Fibroblast of the aortic adventitia (primary cell): ENCODE measurements at regions not wholly inside any gene's neighbourhood (a gene's known extent, or its start where the extent isn't known, plus 50 kb on each side); places are given as distances from the start of the nearest gene placed in this dataset.

ENCODE experiments used
- DNase-seq: peaks from one replicate; pipeline ENCODE4 v3.0.0-alpha.2; 2010; ENCODE audit warnings: low read depth
- H3K4me3 ChIP-seq: 2 replicates; pipeline ENCODE4 v1.5.1; 2011; ENCODE audit warnings: low read depth, mild to moderate bottlenecking, control low read depth, low read length, moderate library complexity
- TF ChIP-seq, protein P1 (sequence below): IDR thresholded peaks from 2 replicates; pipeline ENCODE4 v1.5.1; 2011; ENCODE audit warnings: mild to moderate bottlenecking, low read length, control low read depth, inconsistent platforms; ENCODE audit not compliant: insufficient read depth

DNA sequence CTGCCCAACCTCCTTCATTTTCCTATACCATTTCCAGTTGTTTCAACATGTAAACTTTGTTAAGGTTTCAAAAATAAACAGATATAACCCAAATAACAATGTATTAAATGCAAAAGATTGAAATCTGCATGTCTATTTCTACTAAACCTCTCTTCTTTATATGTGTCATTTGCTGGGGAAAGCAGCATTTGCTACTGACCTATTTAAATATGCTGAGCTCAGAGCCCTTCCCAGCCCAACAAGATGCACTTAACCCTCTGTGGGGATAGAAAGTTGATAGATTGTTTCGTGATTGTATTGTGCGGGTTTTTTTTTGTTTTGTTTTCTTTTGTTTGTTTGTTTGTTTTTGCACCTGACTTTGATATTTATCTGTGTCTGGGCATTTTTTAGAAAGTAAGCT lies 139.5 kb downstream of the UCHL1 start:
- DNase-seq, result no peak
- TF ChIP-seq, protein P1, sequence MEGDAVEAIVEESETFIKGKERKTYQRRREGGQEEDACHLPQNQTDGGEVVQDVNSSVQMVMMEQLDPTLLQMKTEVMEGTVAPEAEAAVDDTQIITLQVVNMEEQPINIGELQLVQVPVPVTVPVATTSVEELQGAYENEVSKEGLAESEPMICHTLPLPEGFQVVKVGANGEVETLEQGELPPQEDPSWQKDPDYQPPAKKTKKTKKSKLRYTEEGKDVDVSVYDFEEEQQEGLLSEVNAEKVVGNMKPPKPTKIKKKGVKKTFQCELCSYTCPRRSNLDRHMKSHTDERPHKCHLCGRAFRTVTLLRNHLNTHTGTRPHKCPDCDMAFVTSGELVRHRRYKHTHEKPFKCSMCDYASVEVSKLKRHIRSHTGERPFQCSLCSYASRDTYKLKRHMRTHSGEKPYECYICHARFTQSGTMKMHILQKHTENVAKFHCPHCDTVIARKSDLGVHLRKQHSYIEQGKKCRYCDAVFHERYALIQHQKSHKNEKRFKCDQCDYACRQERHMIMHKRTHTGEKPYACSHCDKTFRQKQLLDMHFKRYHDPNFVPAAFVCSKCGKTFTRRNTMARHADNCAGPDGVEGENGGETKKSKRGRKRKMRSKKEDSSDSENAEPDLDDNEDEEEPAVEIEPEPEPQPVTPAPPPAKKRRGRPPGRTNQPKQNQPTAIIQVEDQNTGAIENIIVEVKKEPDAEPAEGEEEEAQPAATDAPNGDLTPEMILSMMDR, result no peak
- no peak overlapping the region for H3K4me3 ChIP-seq

DNA sequence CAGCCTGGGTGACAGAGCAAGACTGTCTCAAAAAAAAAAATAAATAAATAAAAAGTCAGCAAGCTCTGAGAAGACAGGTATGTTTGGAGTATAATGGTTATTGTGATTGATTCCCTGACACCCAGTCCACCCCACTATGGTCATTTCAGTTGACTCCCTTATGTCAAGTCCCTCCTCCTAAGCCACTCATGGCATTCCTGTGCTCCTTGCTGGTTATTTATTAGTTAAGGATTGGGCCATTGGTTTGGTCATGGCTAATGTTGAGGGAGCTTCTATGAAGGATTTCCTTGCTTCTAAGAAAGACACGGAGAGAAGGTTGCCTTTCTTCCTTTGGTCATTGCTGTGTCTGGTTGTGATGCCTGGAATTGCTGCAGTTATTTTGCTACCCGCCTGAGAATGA lies 140.1 kb downstream of the UCHL1 start:
- TF ChIP-seq, protein P1, result no peak
- no peak overlapping the region for H3K4me3 ChIP-seq
- DNase-seq, result no peak

DNA sequence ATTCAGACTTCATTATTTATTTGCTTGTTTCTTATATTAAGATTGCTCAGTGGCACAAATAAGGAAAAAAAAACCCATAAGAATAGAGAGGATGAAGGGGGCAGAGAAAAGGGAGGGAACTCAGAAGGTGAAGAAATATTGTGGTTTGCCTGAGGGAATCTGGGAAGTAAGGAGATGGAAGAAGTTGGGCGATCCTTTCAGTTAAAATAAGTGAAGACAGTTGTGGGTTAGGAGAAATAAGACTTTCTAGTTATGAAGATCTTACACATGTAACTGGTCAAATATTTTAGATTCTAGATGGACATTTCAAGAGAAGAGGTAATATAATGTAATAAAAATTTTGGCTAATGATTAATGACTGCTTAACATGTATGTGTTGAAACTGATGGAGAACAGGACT lies 138.7 kb upstream of the LIMCH1 start:
- no peak for DNase-seq
- no peak overlapping the region for H3K4me3 ChIP-seq
- TF ChIP-seq, protein P1, result no peak

DNA sequence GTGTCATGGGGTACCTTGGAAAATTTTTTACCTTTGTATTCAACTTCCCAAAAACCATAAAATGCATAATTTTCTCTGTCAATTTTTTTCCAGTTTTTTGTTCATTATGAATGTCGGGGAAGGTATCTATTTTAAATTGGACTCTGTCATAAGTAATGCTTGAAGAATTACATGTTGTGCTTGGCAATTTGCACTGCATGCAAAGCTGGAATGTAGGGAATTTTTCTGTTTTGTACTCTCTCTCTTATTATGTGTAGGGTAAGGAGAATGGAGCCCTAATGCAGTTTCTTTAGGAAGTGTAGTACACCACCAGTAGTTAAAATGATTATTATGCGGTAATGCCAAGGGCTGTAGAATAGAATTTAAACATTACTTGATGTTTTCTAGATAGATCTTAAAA lies 137.7 kb upstream of the LIMCH1 start:
- no peak overlapping the region for H3K4me3 ChIP-seq
- peak; percentile 36 for DNase-seq
- TF ChIP-seq, protein P1, result no peak

DNA sequence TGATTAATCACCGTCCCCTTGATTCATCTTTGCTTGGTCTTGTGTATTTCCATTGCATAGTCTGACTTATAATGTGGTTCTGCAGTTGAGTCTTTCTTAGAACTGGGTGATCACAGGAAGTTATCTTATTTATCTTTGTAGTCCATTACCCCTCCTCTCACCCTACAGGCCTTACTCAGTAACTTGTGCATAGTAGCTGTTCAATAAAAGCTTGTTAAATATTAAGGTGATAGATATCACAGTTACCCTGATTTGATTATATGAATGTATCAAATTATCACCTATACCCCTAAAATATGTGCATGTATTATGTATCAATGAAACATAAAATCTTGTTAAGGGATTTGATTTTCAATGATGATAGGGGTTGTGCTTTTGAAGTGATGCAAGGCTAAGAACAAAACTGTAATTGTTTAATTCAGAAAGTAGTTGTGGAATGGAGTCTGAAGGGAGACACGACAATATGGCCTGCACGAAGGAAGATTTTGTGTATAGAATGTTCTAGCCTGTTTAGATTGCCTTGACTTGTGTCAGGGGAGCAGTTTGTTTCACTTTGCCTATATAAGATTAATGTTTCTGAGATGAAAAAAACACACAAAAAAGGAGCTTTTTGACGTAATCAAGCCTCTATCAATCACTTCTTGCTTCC lies 132.4 kb upstream of the LIMCH1 start:
- TF ChIP-seq, protein P1, result no peak

DNA sequence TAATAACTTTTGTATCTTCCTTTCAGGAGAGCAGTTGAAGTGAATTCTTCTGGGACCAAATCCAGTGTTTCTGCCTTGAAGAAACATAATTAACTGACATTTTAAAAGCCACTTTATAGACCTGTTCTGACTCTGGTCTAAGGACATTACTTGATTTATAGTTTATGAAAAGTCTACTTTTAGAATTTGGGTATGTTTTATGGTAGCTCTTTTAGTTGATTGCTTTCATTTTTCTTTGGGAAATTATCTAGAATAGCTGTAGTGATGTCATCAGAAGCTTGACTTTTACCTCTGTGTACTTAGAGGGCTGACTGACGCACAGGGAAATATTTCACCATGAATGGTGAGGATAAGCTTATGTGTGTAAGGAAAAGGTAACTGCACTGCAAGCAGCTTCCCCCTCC lies 131.8 kb upstream of the LIMCH1 start:
- no peak for DNase-seq
- H3K4me3 ChIP-seq, result no peak overlapping the region
- TF ChIP-seq, protein P1, result no peak

More for the DNA sequence above, 132.4 kb upstream of the LIMCH1 start:
- H3K4me3 ChIP-seq, result no peak overlapping the region
- DNase-seq, result no peak

DNA sequence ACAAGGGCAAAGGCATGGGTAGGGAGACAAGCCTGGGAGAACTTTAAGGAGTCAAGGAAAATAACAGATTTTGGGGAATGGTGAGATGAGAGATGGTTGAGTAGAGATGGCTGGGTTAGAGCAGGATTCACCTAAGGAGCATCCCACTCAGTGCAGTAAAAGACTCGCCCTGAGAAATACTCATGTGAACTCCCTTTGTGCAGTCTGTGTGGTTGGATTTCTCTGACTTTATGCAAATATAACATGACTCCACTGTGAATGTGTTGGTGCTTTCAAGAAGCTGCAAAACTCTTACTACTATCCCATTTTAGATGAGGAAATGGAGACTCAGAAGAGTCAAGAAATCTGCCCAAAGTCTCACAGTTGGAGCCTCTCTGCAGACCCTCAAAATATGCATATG lies 129.8 kb upstream of the LIMCH1 start:
- TF ChIP-seq, protein P1, result no peak
- DNase-seq, result no peak
- H3K4me3 ChIP-seq, result no peak overlapping the region
